ENCODE measurements at regions not wholly inside any gene's neighbourhood (a gene's known extent, or its start where the extent isn't known, plus 50 kb on each side); places are given as distances from the start of the nearest gene placed in this dataset.
A peak's percentile ranks its signal among the peaks of the same experiment; 100 is the strongest.
"Not testable (repeated sequence)": the region's sequence is repeated elsewhere in the genome, so short reads cannot be mapped to it uniquely, and the experiment has no call there.

GRCh38 chr1:149674921-149675320 lies 91.3 kb downstream of the PPIAL4C start:
- dilution Hi-C loops (cut with MboI; ENCODE audit: extremely low pct_ligation_motif_present, low sequenced_read_pairs); FAIRE-seq: not testable (repeated sequence)

GRCh38 chr1:149677359-149677758 lies 93.7 kb downstream of the PPIAL4C start:
- H3K4me1 ChIP-seq (ENCODE audit: control insufficient read depth, extremely low read depth, insufficient read depth, low read length); H3K36me3 ChIP-seq (ENCODE audit: control insufficient read depth in 2 of 2, extremely low read depth in 1 of 2, insufficient read depth in 2 of 2, low read length in 2 of 2); H3K79me2 ChIP-seq (ENCODE audit: control insufficient read depth, insufficient read depth, low read length); H3K9me1 ChIP-seq (ENCODE audit: control insufficient read depth, extremely low read depth, insufficient read depth, low read length); FAIRE-seq; H3K27ac ChIP-seq (ENCODE audit: control insufficient read depth, insufficient read depth, low read length); DNase-seq (ENCODE audit: low read depth, low spot score); H3K4me2 ChIP-seq (ENCODE audit: control insufficient read depth, extremely low read depth, insufficient read depth, low read depth, low read length); H3K9ac ChIP-seq (ENCODE audit: control insufficient read depth, extremely low read depth, insufficient read depth, low read length); H2AFZ ChIP-seq (ENCODE audit: control insufficient read depth, low read length); H3K9me3 ChIP-seq (ENCODE audit: control insufficient read depth, low read depth, low read length); H3K4me3 ChIP-seq (ENCODE audit: control insufficient read depth in 2 of 3, extremely low read depth in 1 of 3, insufficient read depth in 2 of 3, low read depth in 1 of 3, low read length in 3 of 3); H4K20me1 ChIP-seq (ENCODE audit: control insufficient read depth, extremely low read depth, insufficient read depth, low read length); dilution Hi-C loops (cut with MboI; ENCODE audit: extremely low pct_ligation_motif_present, low sequenced_read_pairs); H3K27me3 ChIP-seq (ENCODE audit: control insufficient read depth, extremely low read depth, insufficient read depth, low read length): not testable (repeated sequence)

More at GRCh38 chr1:149674921-149675320, 91.3 kb downstream of the PPIAL4C start:
- not testable (repeated sequence) for H3K79me2 ChIP-seq (ENCODE audit: control insufficient read depth, insufficient read depth, low read length); H4K20me1 ChIP-seq (ENCODE audit: control insufficient read depth, extremely low read depth, insufficient read depth, low read length); H3K4me3 ChIP-seq (ENCODE audit: control insufficient read depth in 2 of 3, extremely low read depth in 1 of 3, insufficient read depth in 2 of 3, low read depth in 1 of 3, low read length in 3 of 3); H3K9me3 ChIP-seq (ENCODE audit: control insufficient read depth, low read depth, low read length); H3K9ac ChIP-seq (ENCODE audit: control insufficient read depth, extremely low read depth, insufficient read depth, low read length); H3K9me1 ChIP-seq (ENCODE audit: control insufficient read depth, extremely low read depth, insufficient read depth, low read length); H3K4me2 ChIP-seq (ENCODE audit: control insufficient read depth, extremely low read depth, insufficient read depth, low read depth, low read length); DNase-seq (ENCODE audit: low read depth, low spot score); H2AFZ ChIP-seq (ENCODE audit: control insufficient read depth, low read length); H3K36me3 ChIP-seq (ENCODE audit: control insufficient read depth in 2 of 2, extremely low read depth in 1 of 2, insufficient read depth in 2 of 2, low read length in 2 of 2); H3K27me3 ChIP-seq (ENCODE audit: control insufficient read depth, extremely low read depth, insufficient read depth, low read length); H3K4me1 ChIP-seq (ENCODE audit: control insufficient read depth, extremely low read depth, insufficient read depth, low read length); H3K27ac ChIP-seq (ENCODE audit: control insufficient read depth, insufficient read depth, low read length)

- H3K4me3 ChIP-seq (ENCODE audit: control insufficient read depth in 2 of 3, extremely low read depth in 1 of 3, insufficient read depth in 2 of 3, low read depth in 1 of 3, low read length in 3 of 3); dilution Hi-C loops (cut with MboI; ENCODE audit: extremely low pct_ligation_motif_present, low sequenced_read_pairs); H3K79me2 ChIP-seq (ENCODE audit: control insufficient read depth, insufficient read depth, low read length); H3K9me1 ChIP-seq (ENCODE audit: control insufficient read depth, extremely low read depth, insufficient read depth, low read length); H3K27ac ChIP-seq (ENCODE audit: control insufficient read depth, insufficient read depth, low read length); H2AFZ ChIP-seq (ENCODE audit: control insufficient read depth, low read length); H3K9ac ChIP-seq (ENCODE audit: control insufficient read depth, extremely low read depth, insufficient read depth, low read length); H4K20me1 ChIP-seq (ENCODE audit: control insufficient read depth, extremely low read depth, insufficient read depth, low read length); H3K4me1 ChIP-seq (ENCODE audit: control insufficient read depth, extremely low read depth, insufficient read depth, low read length); H3K9me3 ChIP-seq (ENCODE audit: control insufficient read depth, low read depth, low read length); H3K36me3 ChIP-seq (ENCODE audit: control insufficient read depth in 2 of 2, extremely low read depth in 1 of 2, insufficient read depth in 2 of 2, low read length in 2 of 2); DNase-seq (ENCODE audit: low read depth, low spot score); H3K27me3 ChIP-seq (ENCODE audit: control insufficient read depth, extremely low read depth, insufficient read depth, low read length); H3K4me2 ChIP-seq (ENCODE audit: control insufficient read depth, extremely low read depth, insufficient read depth, low read depth, low read length): not testable (repeated sequence)
- peak; percentile 26 for FAIRE-seq
Measured at GRCh38 chr1:149686593-149687238, 95.8 kb upstream of the FCGR1A start.

GRCh38 chr1:149691399-149691798 lies 91.1 kb upstream of the FCGR1A start:
- H3K9me1 ChIP-seq (ENCODE audit: control insufficient read depth, extremely low read depth, insufficient read depth, low read length); H4K20me1 ChIP-seq (ENCODE audit: control insufficient read depth, extremely low read depth, insufficient read depth, low read length); H3K9ac ChIP-seq (ENCODE audit: control insufficient read depth, extremely low read depth, insufficient read depth, low read length); H3K9me3 ChIP-seq (ENCODE audit: control insufficient read depth, low read depth, low read length); H3K4me3 ChIP-seq (ENCODE audit: control insufficient read depth in 2 of 3, extremely low read depth in 1 of 3, insufficient read depth in 2 of 3, low read depth in 1 of 3, low read length in 3 of 3); H2AFZ ChIP-seq (ENCODE audit: control insufficient read depth, low read length); H3K36me3 ChIP-seq (ENCODE audit: control insufficient read depth in 2 of 2, extremely low read depth in 1 of 2, insufficient read depth in 2 of 2, low read length in 2 of 2); dilution Hi-C loops (cut with MboI; ENCODE audit: extremely low pct_ligation_motif_present, low sequenced_read_pairs); H3K27me3 ChIP-seq (ENCODE audit: control insufficient read depth, extremely low read depth, insufficient read depth, low read length); H3K4me1 ChIP-seq (ENCODE audit: control insufficient read depth, extremely low read depth, insufficient read depth, low read length); H3K27ac ChIP-seq (ENCODE audit: control insufficient read depth, insufficient read depth, low read length); FAIRE-seq; H3K79me2 ChIP-seq (ENCODE audit: control insufficient read depth, insufficient read depth, low read length); H3K4me2 ChIP-seq (ENCODE audit: control insufficient read depth, extremely low read depth, insufficient read depth, low read depth, low read length); DNase-seq (ENCODE audit: low read depth, low spot score): not testable (repeated sequence)

- H3K9ac ChIP-seq (ENCODE audit: control insufficient read depth, extremely low read depth, insufficient read depth, low read length); H2AFZ ChIP-seq (ENCODE audit: control insufficient read depth, low read length); dilution Hi-C loops (cut with MboI; ENCODE audit: extremely low pct_ligation_motif_present, low sequenced_read_pairs); DNase-seq (ENCODE audit: low read depth, low spot score); H4K20me1 ChIP-seq (ENCODE audit: control insufficient read depth, extremely low read depth, insufficient read depth, low read length); H3K4me2 ChIP-seq (ENCODE audit: control insufficient read depth, extremely low read depth, insufficient read depth, low read depth, low read length); H3K79me2 ChIP-seq (ENCODE audit: control insufficient read depth, insufficient read depth, low read length); H3K27ac ChIP-seq (ENCODE audit: control insufficient read depth, insufficient read depth, low read length); H3K9me3 ChIP-seq (ENCODE audit: control insufficient read depth, low read depth, low read length); H3K9me1 ChIP-seq (ENCODE audit: control insufficient read depth, extremely low read depth, insufficient read depth, low read length); H3K36me3 ChIP-seq (ENCODE audit: control insufficient read depth in 2 of 2, extremely low read depth in 1 of 2, insufficient read depth in 2 of 2, low read length in 2 of 2); H3K4me3 ChIP-seq (ENCODE audit: control insufficient read depth in 2 of 3, extremely low read depth in 1 of 3, insufficient read depth in 2 of 3, low read depth in 1 of 3, low read length in 3 of 3); H3K4me1 ChIP-seq (ENCODE audit: control insufficient read depth, extremely low read depth, insufficient read depth, low read length); H3K27me3 ChIP-seq (ENCODE audit: control insufficient read depth, extremely low read depth, insufficient read depth, low read length); FAIRE-seq: not testable (repeated sequence)
Measured at GRCh38 chr1:149692804-149693539, 89.5 kb upstream of the FCGR1A start.
